Glomerular endothelial cell (primary cell): ENCODE measurements at regions not wholly inside any gene's neighbourhood (a gene's known extent, or its start where the extent isn't known, plus 50 kb on each side); places are given as distances from the start of the nearest gene placed in this dataset.
A peak's percentile ranks its signal among the peaks of the same experiment; 100 is the strongest.

ENCODE experiments used
- DNase-seq: peaks from one replicate; pipeline ENCODE4 v3.0.0-alpha.2; 2011; ENCODE audit warnings: low read depth, low spot score; ENCODE audit errors: extremely low read depth

DNA sequence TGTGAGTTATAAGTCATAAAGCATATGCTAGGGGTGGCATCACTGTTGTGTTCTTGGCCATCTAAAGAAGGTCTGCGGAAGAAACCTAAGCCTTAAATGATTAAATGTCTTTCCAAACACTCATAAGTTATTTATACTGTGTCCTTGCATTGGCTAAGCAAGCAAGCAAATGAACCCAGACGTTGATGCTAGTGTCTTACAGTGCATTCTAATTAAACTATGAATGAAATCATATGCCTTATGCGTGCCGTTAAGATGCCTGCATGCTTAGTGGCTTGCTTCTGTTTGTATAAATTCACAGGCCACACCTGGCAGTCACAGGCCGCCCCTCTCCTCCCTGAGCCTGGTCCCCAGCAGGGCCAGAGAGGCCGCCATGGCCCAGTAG is 49.9 kb downstream of the RIN2 start:
- DNase-seq = no peak

DNA sequence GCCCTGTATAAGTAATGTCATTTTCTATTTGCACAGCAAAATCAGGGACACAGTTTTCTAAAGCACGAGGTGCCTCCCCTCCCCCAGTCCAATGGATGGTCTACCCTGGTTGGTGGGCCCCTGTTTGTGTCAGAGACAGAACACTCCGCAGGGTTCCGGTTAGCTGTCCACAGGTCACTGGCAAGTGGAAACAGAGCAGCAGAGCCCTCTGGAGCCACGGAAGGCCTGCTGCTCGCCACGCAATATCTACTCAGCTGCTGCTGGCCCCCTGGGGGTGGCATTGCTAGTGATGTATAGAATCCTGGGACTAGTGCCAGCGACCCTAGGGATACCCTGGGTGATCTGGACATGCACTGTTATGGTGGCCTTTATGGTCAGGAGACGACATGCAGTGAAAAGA is 50.4 kb downstream of the RIN2 start:
- no peak for DNase-seq

DNA sequence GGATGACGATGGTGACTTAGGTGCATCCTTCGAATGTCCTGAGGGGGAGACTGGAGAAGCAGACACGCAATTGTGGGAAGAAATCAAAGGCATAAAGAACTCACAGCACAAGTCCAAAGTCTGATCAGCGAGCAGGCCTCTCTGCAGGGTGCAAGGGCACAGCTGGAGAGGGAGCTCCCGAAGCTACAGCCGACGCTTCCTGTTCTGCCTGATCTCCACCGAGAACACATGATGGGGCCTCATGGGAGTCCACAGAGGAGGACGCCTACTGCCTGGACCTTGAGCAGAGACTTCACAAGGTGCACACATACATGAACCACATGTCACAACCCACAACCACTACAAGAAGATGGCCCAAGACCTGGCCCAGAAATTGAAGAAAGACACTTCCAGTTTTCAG is 51.4 kb downstream of the RIN2 start:
- no peak for DNase-seq

GRCh38 chr20:19811231-19811630 is 53.2 kb downstream of the RIN2 start:
- DNase-seq = no peak

- no peak for DNase-seq
Observed at GRCh38 chr20:19812056-19812455, 54.0 kb downstream of the RIN2 start.

DNA sequence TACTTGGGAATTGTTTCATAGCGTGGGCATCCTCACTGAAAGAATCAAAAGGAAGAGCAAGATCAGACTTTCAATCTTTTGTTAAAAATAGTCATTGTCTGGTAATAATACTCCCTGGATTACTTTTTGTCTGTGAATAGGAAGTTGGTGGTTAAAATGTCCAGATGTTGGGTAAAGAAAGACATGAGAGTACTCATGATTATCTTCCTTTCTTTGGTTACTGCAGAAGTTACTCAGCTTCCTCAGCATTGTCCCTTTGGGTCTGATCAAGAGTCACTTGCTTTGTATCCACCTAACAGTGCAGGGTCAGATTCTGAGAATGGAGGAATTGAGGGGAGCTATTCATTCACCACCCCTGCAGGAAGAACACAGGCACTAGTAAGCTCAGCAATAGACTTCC is 54.6 kb downstream of the RIN2 start:
- DNase-seq = no peak

- peak; percentile 89 for DNase-seq
Observed at GRCh38 chr20:19813846-19814640, 56.0 kb downstream of the RIN2 start.

DNA sequence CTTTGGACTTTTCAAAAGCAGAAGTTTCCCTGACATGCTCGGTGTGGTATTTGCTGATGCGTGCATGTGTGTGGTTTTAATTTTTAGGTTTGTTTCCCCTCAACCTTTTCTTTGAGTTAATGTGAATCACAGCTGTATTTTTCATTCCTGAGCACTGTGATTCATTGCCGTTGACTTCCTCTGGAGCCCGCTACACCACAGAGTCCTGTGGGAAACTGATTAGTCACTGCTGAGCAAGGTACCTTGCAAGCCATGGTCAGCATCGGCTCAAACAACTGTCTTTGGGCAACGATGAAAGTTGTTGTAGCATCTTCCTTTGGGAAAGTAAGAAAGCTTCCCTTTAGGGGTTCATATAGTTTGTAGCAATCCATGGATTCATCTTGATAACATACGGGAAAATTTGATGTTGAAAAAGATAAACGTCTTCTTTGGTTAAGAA is 57.5 kb downstream of the RIN2 start:
- peak; percentile 99 for DNase-seq

DNA sequence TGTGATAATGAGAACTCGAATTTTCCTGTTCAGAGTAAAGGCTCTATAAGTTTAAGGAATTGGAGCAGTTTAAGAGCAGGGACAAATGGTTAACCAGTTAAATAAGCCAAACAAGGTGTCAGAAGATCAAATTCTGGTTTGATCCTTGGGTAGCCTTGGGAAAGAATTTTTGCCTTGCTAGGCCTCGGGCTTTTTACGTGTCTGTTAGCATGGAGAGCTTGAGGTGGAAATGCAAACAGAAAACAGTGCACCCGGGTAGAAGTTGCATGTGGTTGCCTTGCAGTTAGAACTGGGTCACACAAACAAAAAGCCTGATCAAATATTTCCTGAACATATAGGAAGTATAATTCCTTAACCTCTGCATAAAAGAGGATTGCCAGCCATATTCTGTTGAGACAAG is 58.3 kb downstream of the RIN2 start:
- no peak for DNase-seq

DNA sequence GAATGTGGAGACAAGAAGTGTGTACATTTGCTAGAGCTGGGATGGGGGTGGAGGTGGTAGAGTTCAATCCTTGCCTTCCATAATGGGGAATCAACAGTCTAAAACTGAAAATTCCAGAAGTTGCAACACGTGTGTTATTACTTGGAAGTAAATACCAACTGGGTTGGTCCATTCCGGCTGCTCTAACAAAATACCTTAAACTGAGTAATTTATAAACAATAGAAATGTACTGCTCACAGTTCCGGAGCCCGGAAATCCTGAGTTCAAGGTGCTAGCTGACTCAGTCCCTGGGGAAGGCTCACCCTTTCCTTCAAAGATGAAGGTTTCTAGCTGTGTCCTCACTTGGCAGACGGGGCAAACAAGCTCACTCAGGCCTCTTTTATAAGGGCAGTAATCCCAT is 59.0 kb downstream of the RIN2 start:
- peak; percentile 99 for DNase-seq

GRCh38 chr20:19819149-19819548 is 61.1 kb downstream of the RIN2 start:
- DNase-seq = no peak

GRCh38 chr20:19820555-19821211 is 62.6 kb downstream of the RIN2 start:
- DNase-seq = no peak

DNA sequence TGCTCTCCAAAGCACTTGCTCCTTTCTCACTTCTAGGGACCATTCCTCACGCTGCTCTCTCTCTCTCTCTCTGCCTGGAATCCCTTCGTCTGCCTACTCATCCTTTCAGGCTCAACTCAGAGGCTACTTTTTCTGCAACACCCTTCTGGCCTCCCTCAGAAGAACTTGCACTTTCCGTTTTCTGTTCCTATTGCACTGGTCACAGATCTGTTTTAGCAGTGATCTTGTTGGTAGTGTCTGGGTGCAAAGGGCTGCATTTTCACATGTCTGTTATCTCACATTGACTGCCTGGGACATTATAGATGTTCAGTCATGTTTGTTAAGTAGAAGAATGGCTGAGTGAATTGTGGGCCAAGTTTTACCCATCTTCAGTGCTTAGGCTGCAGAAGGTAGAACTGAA is 63.5 kb downstream of the RIN2 start:
- no peak for DNase-seq

DNA sequence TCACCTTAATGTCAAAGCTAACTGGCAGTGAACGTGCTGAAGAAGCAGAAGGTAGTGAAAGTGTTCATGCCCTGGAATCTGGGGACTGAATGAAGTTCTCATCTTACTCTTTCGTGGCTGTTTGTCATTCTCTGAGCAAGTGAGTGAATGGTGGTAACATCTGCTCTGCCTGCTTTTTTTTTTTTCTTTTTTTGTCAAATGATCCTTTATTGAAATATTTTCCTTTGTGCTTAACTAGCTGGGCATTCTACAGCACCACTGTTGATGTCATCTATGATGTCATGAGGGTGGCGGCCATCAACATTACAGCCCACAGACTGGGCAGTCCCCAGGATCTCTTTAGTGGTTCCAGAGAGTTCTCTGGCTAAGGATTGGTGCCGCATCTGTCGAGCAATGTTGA is 65.2 kb downstream of the RIN2 start:
- no peak for DNase-seq

DNA sequence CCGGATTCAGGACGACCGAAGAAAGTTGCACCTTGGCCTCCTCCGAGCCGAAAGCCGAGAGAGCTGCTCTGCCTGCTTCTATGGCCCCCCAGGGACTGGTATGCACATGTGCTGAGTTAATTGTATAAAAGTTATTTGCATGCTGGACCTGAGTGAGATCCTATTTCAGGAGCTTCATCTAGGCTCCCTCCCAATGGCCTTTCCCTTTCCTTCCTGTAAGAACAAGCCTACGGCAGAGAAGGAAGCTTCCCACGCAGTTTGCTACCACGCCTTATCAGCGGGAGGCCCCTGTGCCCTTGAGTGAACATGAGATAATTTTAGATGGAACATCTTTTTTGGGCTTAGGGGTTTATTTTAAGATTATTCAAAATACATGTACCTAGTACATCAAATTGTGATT is 65.9 kb downstream of the RIN2 start:
- no peak for DNase-seq

DNA sequence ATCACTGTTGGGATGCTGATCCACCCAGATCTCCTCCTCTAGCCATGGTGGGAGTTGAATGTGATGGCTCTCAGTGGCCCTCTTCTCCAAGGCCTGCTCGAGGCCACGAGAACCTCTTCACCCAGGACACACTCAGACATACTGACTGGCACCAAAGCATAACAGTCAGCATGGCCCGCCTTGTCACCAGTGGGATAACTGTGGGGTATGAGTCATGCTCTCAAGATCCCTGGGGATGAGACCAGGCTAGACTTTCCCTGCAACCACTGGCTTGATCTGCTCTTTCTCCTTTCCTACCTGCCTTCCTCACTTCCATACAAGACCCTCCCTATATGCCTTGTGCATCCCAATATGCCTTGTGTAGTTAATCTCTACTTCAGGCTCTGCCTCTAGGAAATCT is 66.8 kb downstream of the RIN2 start:
- DNase-seq = no peak

DNA sequence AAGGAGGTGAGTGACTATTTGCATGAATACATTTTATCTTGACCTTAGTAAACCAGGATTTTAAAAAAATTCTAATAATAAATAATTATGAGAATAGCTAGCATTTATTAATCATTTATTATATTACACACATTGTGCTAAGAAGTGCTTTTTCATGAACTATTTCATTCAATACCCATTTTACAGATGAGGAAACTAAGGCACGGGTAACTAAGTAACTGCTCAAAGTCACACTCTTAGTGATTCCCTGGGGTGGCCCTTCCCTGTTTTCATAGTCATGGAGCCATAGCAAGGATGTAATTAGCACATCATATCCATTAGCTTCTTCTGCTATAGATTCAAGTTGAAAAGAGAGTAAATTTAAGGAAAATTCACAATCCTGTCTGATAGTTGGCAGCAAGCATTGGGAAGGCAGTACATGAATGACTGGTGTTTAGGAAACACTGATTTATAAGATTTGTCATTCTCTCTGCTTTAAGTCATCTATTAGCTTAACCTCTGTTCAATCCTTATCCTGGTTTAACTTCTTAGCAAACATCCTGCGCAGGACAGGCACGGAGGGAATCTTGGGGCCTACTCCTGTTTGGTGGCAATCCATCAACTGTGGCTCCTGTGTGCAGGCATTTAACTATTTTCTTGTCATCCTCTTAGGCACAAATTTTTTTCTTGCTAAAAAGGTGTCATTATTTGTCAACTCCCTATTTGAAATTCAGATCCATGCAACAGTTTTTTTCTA is 68.3 kb downstream of the RIN2 start:
- DNase-seq = no peak

- DNase-seq = no peak
Observed at GRCh38 chr20:19827818-19828217, 69.8 kb downstream of the RIN2 start.

DNA sequence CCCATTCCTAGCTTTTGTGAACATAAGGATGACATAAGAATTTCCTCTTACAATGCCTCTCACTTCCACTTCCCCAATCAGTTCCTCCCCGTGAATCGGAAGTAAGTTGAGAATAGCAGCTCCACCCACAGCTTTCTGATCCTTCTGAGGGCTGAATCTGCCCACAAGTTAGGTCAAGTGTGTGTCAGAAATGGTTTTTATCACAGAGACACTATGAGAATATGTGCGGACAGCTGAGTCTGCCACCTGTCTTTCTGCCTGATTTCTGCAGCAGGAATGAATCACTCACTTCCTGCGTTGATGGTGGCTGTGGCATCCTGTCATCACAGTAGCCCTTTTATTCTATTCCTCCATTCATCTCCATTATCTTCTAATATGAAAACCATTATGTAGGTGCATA is 70.2 kb downstream of the RIN2 start:
- DNase-seq = no peak

- no peak for DNase-seq
Observed at GRCh38 chr20:19830211-19830785, 72.2 kb downstream of the RIN2 start.

- DNase-seq = no peak
Observed at GRCh38 chr20:19832875-19833274, 74.8 kb downstream of the RIN2 start.

DNA sequence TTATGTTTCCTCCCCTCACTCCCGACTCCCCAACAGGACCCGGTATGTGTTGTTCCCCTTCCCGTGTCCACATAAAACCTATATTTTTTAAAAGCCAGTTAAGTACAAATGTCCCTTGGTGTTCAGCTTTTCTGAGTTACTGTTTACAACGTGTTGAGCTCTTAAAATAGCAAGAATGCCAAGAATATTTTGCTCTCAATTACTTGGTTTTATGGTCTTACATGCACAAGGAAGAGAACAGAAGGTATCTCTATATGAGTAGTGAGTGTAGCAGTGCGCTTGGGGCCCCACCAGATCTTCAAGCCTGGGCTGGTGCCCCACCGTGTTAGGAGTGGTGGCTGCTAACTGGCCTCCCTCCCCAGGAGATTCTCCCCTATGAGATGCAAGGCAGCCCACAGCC is 75.3 kb downstream of the RIN2 start:
- DNase-seq = no peak
